SU-DHL-6 (cell line): ENCODE measurements at regions not wholly inside any gene's neighbourhood (a gene's known extent, or its start where the extent isn't known, plus 50 kb on each side); places are given as distances from the start of the nearest gene placed in this dataset.
"Not testable (repeated sequence)": the region's sequence is repeated elsewhere in the genome, so short reads cannot be mapped to it uniquely, and the experiment has no call there.

Experiments used
- H2AFZ ChIP-seq: fragments of 200-600 bp; sonication (generic); 2 replicates; pipeline ENCODE4 v1.6.1; 2014; ENCODE audit warnings: low read depth, mild to moderate bottlenecking, moderate library complexity, mixed read lengths, antibody characterized with exemption, low read length; ENCODE audit not compliant: severe bottlenecking
- H3F3A ChIP-seq: fragments of 200-600 bp; shearing (Covaris generic); 2 replicates; pipeline ENCODE4 v1.6.0; 2016; ENCODE audit warnings: antibody characterized with exemption, mild to moderate bottlenecking; ENCODE audit not compliant: insufficient read depth
- H3K27ac ChIP-seq: fragments of 200-600 bp; sonication (generic); 2 replicates; pipeline ENCODE4 v1.5.1; 2016; ENCODE audit warnings: low read depth, mild to moderate bottlenecking, low read length, moderate library complexity, mixed read lengths
- H3K27me3 ChIP-seq: fragments of 200-600 bp; sonication (generic), shearing (Covaris generic); 2 replicates; pipeline ENCODE4 v1.6.0; 2014; ENCODE audit warnings: mild to moderate bottlenecking, low read length
- H3K36me3 ChIP-seq: fragments of 200-600 bp; sonication (generic); 2 replicates; pipeline ENCODE4 v1.6.1; 2014; ENCODE audit warnings: mild to moderate bottlenecking, low read length, mixed read lengths
- H3K4me2 ChIP-seq: fragments of 300-600, 200-600 bp; shearing (Covaris generic), sonication (generic); 2 replicates; pipeline ENCODE4 v1.6.0; 2014; ENCODE audit warnings: low read length, low read depth, mild to moderate bottlenecking; ENCODE audit not compliant: poor library complexity, severe bottlenecking
- H3K4me3 ChIP-seq: fragments of 200-600 bp; sonication (generic); 2 replicates; pipeline ENCODE4 v1.5.1; 2014; ENCODE audit warnings: antibody characterized with exemption, low read length, mild to moderate bottlenecking, mixed read lengths; ENCODE audit not compliant: insufficient read depth, poor library complexity, severe bottlenecking
- H3K79me2 ChIP-seq: fragments of 200-600 bp; sonication (generic); 2 replicates; pipeline ENCODE4 v1.6.1; 2014; ENCODE audit warnings: mild to moderate bottlenecking, low read length, moderate library complexity; ENCODE audit not compliant: insufficient read depth
- H3K9ac ChIP-seq: fragments of 200-600 bp; sonication (generic); 2 replicates; pipeline ENCODE4 v1.7.0; 2014; ENCODE audit warnings: mild to moderate bottlenecking, low read length
- H3K9me2 ChIP-seq: fragments of 200-600 bp; sonication (generic); replicated peaks from 2 replicates; pipeline ENCODE4 v1.6.1; 2014; ENCODE audit warnings: low read length; ENCODE audit not compliant: insufficient read depth
- H3K9me3 ChIP-seq: fragments of 200-600 bp; sonication (generic); 2 replicates; pipeline ENCODE4 v1.6.1; 2014; ENCODE audit warnings: low read length, mixed read lengths; ENCODE audit not compliant: insufficient read depth
- H4K20me1 ChIP-seq: fragments of 200-600 bp; sonication (generic); 2 replicates; pipeline ENCODE4 v1.6.1; 2014; ENCODE audit warnings: low read depth, mild to moderate bottlenecking, antibody characterized with exemption, low read length, moderate library complexity, mixed read lengths
- EZH2phosphoT487 ChIP-seq: fragments of 200-600 bp; sonication (generic), shearing (Covaris generic); conservative IDR thresholded peaks from 2 replicates; pipeline ENCODE4 v1.6.1; 2018; ENCODE audit warnings: mild to moderate bottlenecking, antibody characterized with exemption, low read length, moderate library complexity, mixed read lengths
- TF ChIP-seq, protein P1 (sequence below): fragments of 200-600 bp; sonication (generic); IDR thresholded peaks from one replicate; pipeline ENCODE4 v1.5.1; 2017; ENCODE audit warnings: antibody characterized with exemption, mild to moderate bottlenecking, low read length, moderate library complexity; ENCODE audit not compliant: insufficient read depth, poor library complexity, severe bottlenecking

DNA sequence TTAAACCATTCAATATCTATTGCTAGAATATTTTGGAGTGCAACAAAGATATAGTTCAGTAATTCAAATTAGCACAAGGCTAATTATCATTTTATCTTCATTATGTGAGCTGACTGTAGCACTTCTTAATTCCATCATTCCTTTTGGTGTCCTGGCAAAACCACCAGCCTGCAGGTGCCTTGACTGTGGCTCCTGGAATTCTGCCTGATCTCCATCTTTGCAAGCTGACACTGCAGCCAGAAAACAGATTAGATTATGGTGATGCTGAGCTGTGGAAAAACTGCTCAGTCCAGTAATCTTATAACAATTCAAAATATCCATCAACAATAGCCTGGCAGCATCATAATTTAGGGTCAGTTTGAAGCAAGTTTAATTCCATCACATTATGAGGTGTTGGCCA is 919.5 kb downstream of the DTWD2 start:
- no peak overlapping the region for H3K27ac ChIP-seq
- no peaks in the 10 kb centered on the region for H3K9me3 ChIP-seq
- H4K20me1 ChIP-seq, result no peaks in the 10 kb centered on the region
- no peak overlapping the region for H3K4me3 ChIP-seq
- TF ChIP-seq, protein P1, sequence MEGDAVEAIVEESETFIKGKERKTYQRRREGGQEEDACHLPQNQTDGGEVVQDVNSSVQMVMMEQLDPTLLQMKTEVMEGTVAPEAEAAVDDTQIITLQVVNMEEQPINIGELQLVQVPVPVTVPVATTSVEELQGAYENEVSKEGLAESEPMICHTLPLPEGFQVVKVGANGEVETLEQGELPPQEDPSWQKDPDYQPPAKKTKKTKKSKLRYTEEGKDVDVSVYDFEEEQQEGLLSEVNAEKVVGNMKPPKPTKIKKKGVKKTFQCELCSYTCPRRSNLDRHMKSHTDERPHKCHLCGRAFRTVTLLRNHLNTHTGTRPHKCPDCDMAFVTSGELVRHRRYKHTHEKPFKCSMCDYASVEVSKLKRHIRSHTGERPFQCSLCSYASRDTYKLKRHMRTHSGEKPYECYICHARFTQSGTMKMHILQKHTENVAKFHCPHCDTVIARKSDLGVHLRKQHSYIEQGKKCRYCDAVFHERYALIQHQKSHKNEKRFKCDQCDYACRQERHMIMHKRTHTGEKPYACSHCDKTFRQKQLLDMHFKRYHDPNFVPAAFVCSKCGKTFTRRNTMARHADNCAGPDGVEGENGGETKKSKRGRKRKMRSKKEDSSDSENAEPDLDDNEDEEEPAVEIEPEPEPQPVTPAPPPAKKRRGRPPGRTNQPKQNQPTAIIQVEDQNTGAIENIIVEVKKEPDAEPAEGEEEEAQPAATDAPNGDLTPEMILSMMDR, result no peak
- no peaks in the 10 kb centered on the region for H3K36me3 ChIP-seq
- no peaks in the 10 kb centered on the region for H3K9me2 ChIP-seq
- no peak overlapping the region for H3K9ac ChIP-seq
- H2AFZ ChIP-seq, result no peak overlapping the region
- no peaks in the 10 kb centered on the region for H3K79me2 ChIP-seq
- H3K4me2 ChIP-seq, result no peak overlapping the region
- H3F3A ChIP-seq, result no peaks in the 10 kb centered on the region
- no peaks in the 10 kb centered on the region for H3K27me3 ChIP-seq

- not testable (repeated sequence) for H3K9me3 ChIP-seq, H3K27ac ChIP-seq, H3K4me3 ChIP-seq, H3K27me3 ChIP-seq, H3K79me2 ChIP-seq, H3K9me2 ChIP-seq, H2AFZ ChIP-seq, H3K4me2 ChIP-seq, H4K20me1 ChIP-seq, H3K9ac ChIP-seq, H3K36me3 ChIP-seq, H3F3A ChIP-seq
Observed at GRCh38 chr5:118063836-118064235, 924.5 kb downstream of the DTWD2 start.

DNA sequence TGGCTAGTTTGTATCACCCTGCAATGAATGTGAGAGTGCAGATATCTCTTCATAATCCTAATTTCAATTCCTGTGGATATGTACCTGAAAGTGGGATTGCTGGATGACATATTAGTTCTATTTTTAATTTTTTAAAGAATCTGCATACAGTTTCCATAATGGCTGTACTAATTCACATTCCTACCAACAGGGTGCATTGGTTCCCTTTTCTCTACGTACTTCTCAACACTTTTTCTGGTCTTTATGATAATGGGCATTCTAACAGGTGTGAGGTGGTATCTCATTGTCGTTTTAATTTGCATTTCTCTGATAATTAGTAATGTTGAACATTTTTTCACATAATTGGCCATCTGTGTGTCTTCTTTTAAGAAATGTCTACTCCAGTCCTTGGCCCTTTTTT is 927.5 kb downstream of the DTWD2 start:
- H3K9me3 ChIP-seq, result no peaks in the 10 kb centered on the region

GRCh38 chr5:118052503-118052902 is 935.8 kb downstream of the DTWD2 start:
- TF ChIP-seq, protein P1, result no peak
- no peak for TF ChIP-seq EZH2phosphoT487
- Histone ChIP-seq H3K4me2 (no peak overlapping the region), H3K36me3 (no peaks in the 10 kb centered on the region), H3F3A (no peaks in the 10 kb centered on the region), H3K9me3 (no peaks in the 10 kb centered on the region), H2AFZ (no peak overlapping the region), H3K27ac (no peak overlapping the region), H4K20me1 (no peaks in the 10 kb centered on the region), H3K79me2 (no peaks in the 10 kb centered on the region), H3K27me3 (no peaks in the 10 kb centered on the region), H3K4me3 (no peak overlapping the region), H3K9ac (no peak overlapping the region), H3K9me2 (no peaks in the 10 kb centered on the region)

More for the DNA sequence above, 927.5 kb downstream of the DTWD2 start:
- H3F3A ChIP-seq, result no peaks in the 10 kb centered on the region
- H3K4me3 ChIP-seq, result no peak overlapping the region
- H3K27ac ChIP-seq, result no peak overlapping the region
- no peaks in the 10 kb centered on the region for H3K27me3 ChIP-seq
- H2AFZ ChIP-seq, result no peak overlapping the region
- no peak for TF ChIP-seq EZH2phosphoT487
- TF ChIP-seq, protein P1, result no peak
- no peaks in the 10 kb centered on the region for H4K20me1 ChIP-seq
- no peaks in the 10 kb centered on the region for H3K79me2 ChIP-seq
- H3K9ac ChIP-seq, result no peak overlapping the region
- no peaks in the 10 kb centered on the region for H3K36me3 ChIP-seq
- no peak overlapping the region for H3K4me2 ChIP-seq
- H3K9me2 ChIP-seq, result no peaks in the 10 kb centered on the region
